Thyroid gland (tissue), 4 donors: ENCODE measurements at regions not wholly inside any gene's neighbourhood (a gene's known extent, or its start where the extent isn't known, plus 50 kb on each side); places are given as distances from the start of the nearest gene placed in this dataset.

Experiments used
- DNase-seq, 2 donors: peaks; one replicate each; pipeline ENCODE4 v3.0.0-alpha.2; 2019
- H3K27ac ChIP-seq, 3 donors: fragments of 200-600 bp; sonication (generic); 1 replicate in 2 of 3; 2 replicates in 1 of 3; pipeline ENCODE4 v1.5.1; 2016 to 2019; ENCODE audit warnings: mild to moderate bottlenecking in 1 of 3, moderate library complexity in 1 of 3
- H3K27me3 ChIP-seq: fragments of 200-600 bp; sonication (generic); one replicate; pipeline ENCODE4 v1.5.1; 2019
- H3K36me3 ChIP-seq, 2 donors: fragments of 200-600 bp; sonication (generic); one replicate each; pipeline ENCODE4 v1.5.1; 2016 to 2019
- H3K4me1 ChIP-seq, 2 donors: fragments of 200-600 bp; sonication (generic); one replicate each; pipeline ENCODE4 v1.5.1; 2017 to 2019
- H3K4me3 ChIP-seq, 3 donors: fragments of 200-600 bp; sonication (generic); replicated peaks in 1 of 3; 1 replicate in 2 of 3; 2 replicates in 1 of 3; pipeline ENCODE4 v1.5.1; 2016; ENCODE audit warnings: mild to moderate bottlenecking in 1 of 3
- H3K9me3 ChIP-seq: fragments of 200-600 bp; sonication (generic); one replicate; pipeline ENCODE4 v1.5.1; 2017
- CTCF ChIP-seq, 6 experiments: fragments of 200-600 bp in 3 of 6; fragments of 450-650 bp in 3 of 6; sonication (generic) in 3 of 6; IDR thresholded peaks; one replicate each; pipeline ENCODE4 v1.5.1; 2016 to 2019; ENCODE audit warnings: antibody characterized with exemption in 6 of 6, mild to moderate bottlenecking in 2 of 6, inconsistent platforms in 1 of 6, moderate library complexity in 1 of 6
- POLR2A ChIP-seq, 2 donors: fragments of 450-650 bp; IDR thresholded peaks; one replicate each; pipeline ENCODE4 v1.6.1; 2017; ENCODE audit warnings: antibody characterized with exemption in 2 of 2, mild to moderate bottlenecking in 2 of 2, moderate library complexity in 1 of 2
- WGBS, 2 donors: methylation state at CpG; one replicate each; pipeline ENCODE4 v1.1.5; 2017; 5-methylcytosine and 5-hydroxymethylcytosine counted together
- intact Hi-C: fragments of 100-400 bp; cut with DNase I; formaldehyde crosslinking; loops from one replicate; pipeline ENCODE4 v1.15.1; 2023

GRCh38 chr6:167501831-167502385, 177.0 kb downstream of the TTLL2 start:
- WGBS, 2 donors: 70 to 73% methylated on average over 18 to 19 of the region's 19 CpGs
- H3K4me3 ChIP-seq: no peak overlapping the region
- no peak overlapping the region for H3K27ac ChIP-seq
- H3K36me3 ChIP-seq: no peaks in the 10 kb centered on the region
- H3K4me1 ChIP-seq: no peaks in the 10 kb centered on the region
- no peak for TF ChIP-seq POLR2A (IDR thresholded peaks at IDR 0.05)
- peak in 4 of 6 experiments; percentile 30 to 49 (median 45) for TF ChIP-seq CTCF (IDR thresholded peaks at IDR 0.05)
- no peaks in the 10 kb centered on the region for H3K9me3 ChIP-seq
- peak; percentile 23 to 45 for DNase-seq
- intact Hi-C loops: no loop called here
- no peaks in the 10 kb centered on the region for H3K27me3 ChIP-seq

- WGBS, 2 donors: 81 to 82% methylated on average over 7 of the region's 7 CpGs
- TF ChIP-seq POLR2A (IDR thresholded peaks at IDR 0.05) (no peak), CTCF (IDR thresholded peaks at IDR 0.05) (no peak)
- intact Hi-C loops: no loop called here
These were observed 177.6 kb downstream of the TTLL2 start for GRCh38 chr6:167502471-167502870.

GRCh38 chr6:167504385-167504961, 179.6 kb downstream of the TTLL2 start:
- DNase-seq: no peak
- Histone ChIP-seq H3K9me3 (no peaks in the 10 kb centered on the region), H3K36me3 (no peaks in the 10 kb centered on the region), H3K4me1 (no peaks in the 10 kb centered on the region), H3K4me3 (no peak overlapping the region), H3K27me3 (no peaks in the 10 kb centered on the region), H3K27ac (no peak overlapping the region)
- 76 to 86% methylated on average over 6 of the region's 6 CpGs for WGBS, 2 donors
- intact Hi-C loops: no loop called here
- TF ChIP-seq CTCF (IDR thresholded peaks at IDR 0.05): no peak
- TF ChIP-seq POLR2A (IDR thresholded peaks at IDR 0.05): no peak

More at GRCh38 chr6:167502471-167502870, 177.6 kb downstream of the TTLL2 start:
- Histone ChIP-seq H3K9me3 (no peaks in the 10 kb centered on the region), H3K36me3 (no peaks in the 10 kb centered on the region), H3K4me3 (no peak overlapping the region), H3K4me1 (no peaks in the 10 kb centered on the region), H3K27ac (no peak overlapping the region), H3K27me3 (no peaks in the 10 kb centered on the region)
- DNase-seq: no peak

- TF ChIP-seq POLR2A (IDR thresholded peaks at IDR 0.05) (no peak), CTCF (IDR thresholded peaks at IDR 0.05) (no peak)
- Histone ChIP-seq H3K9me3 (no peaks in the 10 kb centered on the region), H3K4me3 (no peak overlapping the region), H3K4me1 (no peaks in the 10 kb centered on the region), H3K27ac (no peak overlapping the region), H3K27me3 (no peaks in the 10 kb centered on the region), H3K36me3 (no peaks in the 10 kb centered on the region)
- WGBS, 2 donors: 77 to 100% methylated on average over 5 to 7 of the region's 7 CpGs
- intact Hi-C loops: no loop called here
- DNase-seq: no peak
These were observed 180.3 kb downstream of the TTLL2 start for GRCh38 chr6:167505199-167505598.

GRCh38 chr6:167505782-167506181, 180.9 kb downstream of the TTLL2 start:
- H3K27me3 ChIP-seq: no peaks in the 10 kb centered on the region
- intact Hi-C loops: no loop called here
- H3K27ac ChIP-seq: no peak overlapping the region
- H3K4me1 ChIP-seq: no peaks in the 10 kb centered on the region
- no peaks in the 10 kb centered on the region for H3K36me3 ChIP-seq
- TF ChIP-seq POLR2A (IDR thresholded peaks at IDR 0.05): no peak
- no peak for TF ChIP-seq CTCF (IDR thresholded peaks at IDR 0.05)
- WGBS, 2 donors: 57 to 62% methylated on average over 8 to 9 of the region's 13 CpGs
- no peak overlapping the region for H3K4me3 ChIP-seq
- no peaks in the 10 kb centered on the region for H3K9me3 ChIP-seq
- no peak for DNase-seq
